ENCODE measurements at regions not wholly inside any gene's neighbourhood (a gene's known extent, or its start where the extent isn't known, plus 50 kb on each side); places are given as distances from the start of the nearest gene placed in this dataset.

DNA sequence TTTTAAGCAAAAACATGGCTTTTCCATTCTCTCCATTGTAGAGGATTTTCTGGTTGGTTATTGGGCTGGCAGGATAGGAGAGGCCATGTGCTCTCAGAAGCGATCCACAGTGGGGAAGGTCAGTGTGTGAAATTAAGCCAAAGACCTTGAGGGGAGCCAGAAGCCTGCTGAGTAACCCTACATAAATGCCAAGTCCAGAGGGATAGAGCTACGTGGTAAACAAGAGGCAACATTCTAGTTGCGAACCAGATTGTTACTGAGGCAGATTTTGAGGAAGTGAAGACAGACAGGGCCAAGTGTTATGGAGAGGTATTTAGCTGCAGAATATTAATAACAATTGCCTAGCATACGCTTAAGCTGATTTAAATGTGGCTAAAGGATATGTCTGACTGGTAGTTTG lies 592.8 kb upstream of the GBE1 start:
- TF ChIP-seq GATA3 (IDR thresholded peaks at IDR 0.05; ENCODE audit: low read depth, low read length) (no peak), GATA2 (IDR thresholded peaks at IDR 0.05; ENCODE audit: low read depth, low read length) (no peak)
